SU-DHL-6 (cell line): ENCODE measurements at regions not wholly inside any gene's neighbourhood (a gene's known extent, or its start where the extent isn't known, plus 50 kb on each side); places are given as distances from the start of the nearest gene placed in this dataset.

Experiments
- H2AFZ ChIP-seq: fragments of 200-600 bp; sonication (generic); 2 replicates; pipeline ENCODE4 v1.6.1; 2014; ENCODE audit warnings: low read depth, mild to moderate bottlenecking, moderate library complexity, mixed read lengths, antibody characterized with exemption, low read length; ENCODE audit not compliant: severe bottlenecking
- H3F3A ChIP-seq: fragments of 200-600 bp; shearing (Covaris generic); 2 replicates; pipeline ENCODE4 v1.6.0; 2016; ENCODE audit warnings: antibody characterized with exemption, mild to moderate bottlenecking; ENCODE audit not compliant: insufficient read depth
- H3K27ac ChIP-seq: fragments of 200-600 bp; sonication (generic); 2 replicates; pipeline ENCODE4 v1.5.1; 2016; ENCODE audit warnings: low read depth, mild to moderate bottlenecking, low read length, moderate library complexity, mixed read lengths
- H3K27me3 ChIP-seq: fragments of 200-600 bp; sonication (generic), shearing (Covaris generic); 2 replicates; pipeline ENCODE4 v1.6.0; 2014; ENCODE audit warnings: mild to moderate bottlenecking, low read length
- H3K36me3 ChIP-seq: fragments of 200-600 bp; sonication (generic); 2 replicates; pipeline ENCODE4 v1.6.1; 2014; ENCODE audit warnings: mild to moderate bottlenecking, low read length, mixed read lengths
- H3K4me2 ChIP-seq: fragments of 300-600, 200-600 bp; shearing (Covaris generic), sonication (generic); 2 replicates; pipeline ENCODE4 v1.6.0; 2014; ENCODE audit warnings: low read length, low read depth, mild to moderate bottlenecking; ENCODE audit not compliant: poor library complexity, severe bottlenecking
- H3K4me3 ChIP-seq: fragments of 200-600 bp; sonication (generic); 2 replicates; pipeline ENCODE4 v1.5.1; 2014; ENCODE audit warnings: antibody characterized with exemption, low read length, mild to moderate bottlenecking, mixed read lengths; ENCODE audit not compliant: insufficient read depth, poor library complexity, severe bottlenecking
- H3K79me2 ChIP-seq: fragments of 200-600 bp; sonication (generic); 2 replicates; pipeline ENCODE4 v1.6.1; 2014; ENCODE audit warnings: mild to moderate bottlenecking, low read length, moderate library complexity; ENCODE audit not compliant: insufficient read depth
- H3K9ac ChIP-seq: fragments of 200-600 bp; sonication (generic); 2 replicates; pipeline ENCODE4 v1.7.0; 2014; ENCODE audit warnings: mild to moderate bottlenecking, low read length
- H3K9me2 ChIP-seq: fragments of 200-600 bp; sonication (generic); replicated peaks from 2 replicates; pipeline ENCODE4 v1.6.1; 2014; ENCODE audit warnings: low read length; ENCODE audit not compliant: insufficient read depth
- H3K9me3 ChIP-seq: fragments of 200-600 bp; sonication (generic); 2 replicates; pipeline ENCODE4 v1.6.1; 2014; ENCODE audit warnings: low read length, mixed read lengths; ENCODE audit not compliant: insufficient read depth
- H4K20me1 ChIP-seq: fragments of 200-600 bp; sonication (generic); 2 replicates; pipeline ENCODE4 v1.6.1; 2014; ENCODE audit warnings: low read depth, mild to moderate bottlenecking, antibody characterized with exemption, low read length, moderate library complexity, mixed read lengths
- CTCF ChIP-seq: fragments of 200-600 bp; sonication (generic); IDR thresholded peaks from one replicate; pipeline ENCODE4 v1.5.1; 2017; ENCODE audit warnings: antibody characterized with exemption, mild to moderate bottlenecking, low read length, moderate library complexity; ENCODE audit not compliant: insufficient read depth, poor library complexity, severe bottlenecking
- EZH2phosphoT487 ChIP-seq: fragments of 200-600 bp; sonication (generic), shearing (Covaris generic); conservative IDR thresholded peaks from 2 replicates; pipeline ENCODE4 v1.6.1; 2018; ENCODE audit warnings: mild to moderate bottlenecking, antibody characterized with exemption, low read length, moderate library complexity, mixed read lengths

DNA sequence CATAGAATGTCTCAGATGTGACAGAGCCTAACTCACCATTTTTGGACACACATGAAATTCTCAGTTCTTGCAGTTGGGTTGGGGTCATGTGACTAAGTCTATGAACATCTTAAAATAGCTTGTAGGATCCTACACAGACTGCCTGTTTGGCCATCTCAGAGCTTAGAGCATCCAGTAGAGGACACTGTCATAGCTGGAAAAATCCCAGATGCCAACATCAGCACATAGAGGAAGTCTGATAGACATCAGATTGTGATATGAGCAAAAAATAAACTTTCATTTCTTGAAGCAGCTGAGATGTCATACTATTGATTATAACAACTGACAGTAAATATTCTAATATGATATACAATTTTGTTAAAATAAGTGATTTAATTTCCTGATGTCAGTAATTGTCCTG is 207.1 kb downstream of the TRAM1L1 start:
- Histone ChIP-seq H3K9me2 (no peaks in the 10 kb centered on the region), H3K79me2 (no peaks in the 10 kb centered on the region), H3K27me3 (no peaks in the 10 kb centered on the region), H3K36me3 (no peaks in the 10 kb centered on the region), H3F3A (no peaks in the 10 kb centered on the region), H3K4me3 (no peak overlapping the region), H3K27ac (no peak overlapping the region), H3K4me2 (no peak overlapping the region), H2AFZ (no peak overlapping the region), H3K9ac (no peak overlapping the region), H3K9me3 (no peaks in the 10 kb centered on the region), H4K20me1 (no peaks in the 10 kb centered on the region)
- TF ChIP-seq CTCF (no peak), EZH2phosphoT487 (no peak)

GRCh38 chr4:116877069-116877468 is 208.3 kb downstream of the TRAM1L1 start:
- Histone ChIP-seq H3F3A (no peaks in the 10 kb centered on the region), H3K36me3 (no peaks in the 10 kb centered on the region), H3K9me2 (no peaks in the 10 kb centered on the region), H3K9me3 (no peaks in the 10 kb centered on the region), H3K9ac (no peak overlapping the region), H3K27ac (no peak overlapping the region), H3K4me2 (no peak overlapping the region), H3K27me3 (no peaks in the 10 kb centered on the region), H2AFZ (no peak overlapping the region), H3K79me2 (no peaks in the 10 kb centered on the region), H4K20me1 (no peaks in the 10 kb centered on the region), H3K4me3 (no peak overlapping the region)
- TF ChIP-seq EZH2phosphoT487 (no peak), CTCF (no peak)

DNA sequence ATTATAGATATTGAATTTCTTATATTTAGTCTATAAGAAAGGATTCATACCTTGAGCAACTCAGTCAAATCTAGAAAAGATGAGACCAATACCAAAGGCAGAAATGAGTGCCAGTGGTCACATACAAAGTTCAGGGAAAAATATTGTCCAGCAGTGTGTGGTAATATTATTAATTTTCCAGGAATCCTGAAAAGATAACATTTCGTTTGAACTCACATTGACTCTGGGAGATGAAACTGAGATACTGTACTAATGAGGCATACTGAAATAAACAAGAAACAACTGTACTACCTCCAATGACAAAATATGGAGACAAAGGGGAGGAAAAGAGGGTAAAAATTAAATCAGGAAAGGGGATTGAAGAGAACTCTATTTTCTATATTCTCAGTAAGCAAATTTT is 212.4 kb downstream of the TRAM1L1 start:
- Histone ChIP-seq H3K9me3 (no peaks in the 10 kb centered on the region), H3K4me2 (no peak overlapping the region), H4K20me1 (no peaks in the 10 kb centered on the region), H3F3A (no peaks in the 10 kb centered on the region), H3K4me3 (no peak overlapping the region), H3K27ac (no peak overlapping the region), H3K9ac (no peak overlapping the region), H3K9me2 (no peaks in the 10 kb centered on the region), H3K79me2 (no peaks in the 10 kb centered on the region), H2AFZ (no peak overlapping the region), H3K36me3 (no peaks in the 10 kb centered on the region), H3K27me3 (no peaks in the 10 kb centered on the region)
- no peak for TF ChIP-seq EZH2phosphoT487
- no peak for TF ChIP-seq CTCF

DNA sequence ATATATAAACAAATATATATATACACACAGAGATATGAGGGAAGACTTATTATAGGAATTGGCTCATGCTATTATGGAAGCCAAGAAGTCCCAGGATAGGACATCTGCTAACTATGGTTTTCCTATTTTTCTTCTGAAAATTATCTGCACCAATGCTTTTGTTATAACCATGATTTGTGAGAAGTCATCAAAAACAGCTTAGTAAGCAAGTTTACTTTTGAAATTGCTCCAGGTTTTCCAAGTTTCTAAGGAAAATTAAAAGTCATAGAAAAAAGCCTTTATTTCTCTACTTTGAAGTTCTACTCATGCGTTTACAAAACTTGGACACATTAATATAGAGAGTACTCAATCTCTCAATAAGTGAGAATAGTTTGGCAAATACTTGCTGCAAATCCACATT is 213.1 kb downstream of the TRAM1L1 start:
- H3K9me3 ChIP-seq = no peaks in the 10 kb centered on the region
- no peak overlapping the region for H3K4me2 ChIP-seq
- no peak overlapping the region for H3K4me3 ChIP-seq
- TF ChIP-seq CTCF (no peak), EZH2phosphoT487 (no peak)
- no peak overlapping the region for H3K27ac ChIP-seq
- no peaks in the 10 kb centered on the region for H3K27me3 ChIP-seq
- H2AFZ ChIP-seq = no peak overlapping the region
- H4K20me1 ChIP-seq = no peaks in the 10 kb centered on the region
- H3K9ac ChIP-seq = no peak overlapping the region
- H3K9me2 ChIP-seq = no peaks in the 10 kb centered on the region
- no peaks in the 10 kb centered on the region for H3K36me3 ChIP-seq
- no peaks in the 10 kb centered on the region for H3F3A ChIP-seq
- H3K79me2 ChIP-seq = no peaks in the 10 kb centered on the region
